ENCODE measurements at regions not wholly inside any gene's neighbourhood (a gene's known extent, or its start where the extent isn't known, plus 50 kb on each side); places are given as distances from the start of the nearest gene placed in this dataset.

GRCh38 chr12:42770261-42770660, 180.7 kb upstream of the PRICKLE1 start:
- Histone ChIP-seq H3K4me3 (no peak overlapping the region), H3K4me1 (ENCODE audit: insufficient read depth) (no peaks in the 10 kb centered on the region), H3K9me2 (replicated peaks; ENCODE audit: insufficient read depth) (no peaks in the 10 kb centered on the region), H3K27ac (no peak overlapping the region), H3K36me3 (replicated peaks; ENCODE audit: insufficient read depth, low read depth) (no peaks in the 10 kb centered on the region), H2AFZ (no peak overlapping the region), H3K79me2 (no peaks in the 10 kb centered on the region), H3K4me2 (no peak overlapping the region), H4K20me1 (ENCODE audit: insufficient read depth, poor library complexity, severe bottlenecking) (no peaks in the 10 kb centered on the region), H3K9me3 (ENCODE audit: low read depth) (no peaks in the 10 kb centered on the region), H3K27me3 (no peaks in the 10 kb centered on the region)
- DNase-seq (ENCODE audit: low spot score), result no peak
- TF ChIP-seq EZH2 (IDR thresholded peaks at IDR 0.05; ENCODE audit: borderline replicate concordance), result no peak
- no peak for TF ChIP-seq EZH2phosphoT487 (IDR thresholded peaks at IDR 0.05; ENCODE audit: low read depth, severe bottlenecking, unreplicated experiment)
- no peak for TF ChIP-seq CTCF (IDR thresholded peaks at IDR 0.05; ENCODE audit: poor library complexity)
- 97% methylated on average over 3 of the region's 3 CpGs for WGBS (ENCODE audit: low lambda C conversion rate, missing lambda C conversion rate)

- no peak overlapping the region for H3K4me3 ChIP-seq
- no peaks in the 10 kb centered on the region for H3K27me3 ChIP-seq
- whole genome bisulfite sequencing (ENCODE audit: low lambda C conversion rate, missing lambda C conversion rate), result 23% methylated on average over 1 of the region's 1 CpG
- H3K36me3 ChIP-seq (replicated peaks; ENCODE audit: insufficient read depth, low read depth), result no peaks in the 10 kb centered on the region
- no peaks in the 10 kb centered on the region for H4K20me1 ChIP-seq (ENCODE audit: insufficient read depth, poor library complexity, severe bottlenecking)
- H2AFZ ChIP-seq, result no peak overlapping the region
- H3K9me3 ChIP-seq (ENCODE audit: low read depth), result no peaks in the 10 kb centered on the region
- H3K4me2 ChIP-seq, result no peak overlapping the region
- no peaks in the 10 kb centered on the region for H3K79me2 ChIP-seq
- no peak for DNase-seq (ENCODE audit: low spot score)
- TF ChIP-seq EZH2 (IDR thresholded peaks at IDR 0.05; ENCODE audit: borderline replicate concordance) (no peak), CTCF (IDR thresholded peaks at IDR 0.05; ENCODE audit: poor library complexity) (no peak), EZH2phosphoT487 (IDR thresholded peaks at IDR 0.05; ENCODE audit: low read depth, severe bottlenecking, unreplicated experiment) (no peak)
- H3K9me2 ChIP-seq (replicated peaks; ENCODE audit: insufficient read depth), result no peaks in the 10 kb centered on the region
- H3K4me1 ChIP-seq (ENCODE audit: insufficient read depth), result no peaks in the 10 kb centered on the region
- no peak overlapping the region for H3K27ac ChIP-seq
These were observed 179.9 kb upstream of the PRICKLE1 start for GRCh38 chr12:42769455-42769854.

GRCh38 chr12:42767998-42768397, 178.5 kb upstream of the PRICKLE1 start:
- WGBS (ENCODE audit: low lambda C conversion rate, missing lambda C conversion rate), result 100% methylated on average over 4 of the region's 4 CpGs
- no peak for TF ChIP-seq EZH2 (IDR thresholded peaks at IDR 0.05; ENCODE audit: borderline replicate concordance)
- no peak for TF ChIP-seq CTCF (IDR thresholded peaks at IDR 0.05; ENCODE audit: poor library complexity)
- TF ChIP-seq EZH2phosphoT487 (IDR thresholded peaks at IDR 0.05; ENCODE audit: low read depth, severe bottlenecking, unreplicated experiment), result no peak
- no peak overlapping the region for H3K27ac ChIP-seq

More at GRCh38 chr12:42767998-42768397, 178.5 kb upstream of the PRICKLE1 start:
- no peaks in the 10 kb centered on the region for H3K79me2 ChIP-seq
- DNase-seq (ENCODE audit: low spot score), result no peak
- no peaks in the 10 kb centered on the region for H3K27me3 ChIP-seq
- H3K9me3 ChIP-seq (ENCODE audit: low read depth), result no peaks in the 10 kb centered on the region
- H3K36me3 ChIP-seq (replicated peaks; ENCODE audit: insufficient read depth, low read depth), result no peaks in the 10 kb centered on the region
- H3K4me3 ChIP-seq, result no peak overlapping the region
- H4K20me1 ChIP-seq (ENCODE audit: insufficient read depth, poor library complexity, severe bottlenecking), result no peaks in the 10 kb centered on the region
- H2AFZ ChIP-seq, result no peak overlapping the region
- no peak overlapping the region for H3K4me2 ChIP-seq
- H3K9me2 ChIP-seq (replicated peaks; ENCODE audit: insufficient read depth), result no peaks in the 10 kb centered on the region
- no peaks in the 10 kb centered on the region for H3K4me1 ChIP-seq (ENCODE audit: insufficient read depth)
